ENCODE measurements at regions not wholly inside any gene's neighbourhood (a gene's known extent, or its start where the extent isn't known, plus 50 kb on each side); places are given as distances from the start of the nearest gene placed in this dataset.

GRCh38 chr1:239178961-239179360 lies 207.4 kb upstream of the CHRM3 start:
- Histone ChIP-seq H3K4ac (ENCODE audit: low read depth, low read length) (no peak overlapping the region), H3K56ac (ENCODE audit: insufficient read length, low read depth, low read length) (no peak overlapping the region), H2BK120ac (ENCODE audit: low read depth, low read length, poor library complexity, severe bottlenecking) (no peak overlapping the region), H3K27me3 (ENCODE audit: insufficient read depth, low read length) (no peaks in the 10 kb centered on the region), H4K8ac (replicated peaks; ENCODE audit: insufficient read length, low read depth, low read length) (no peak overlapping the region), H3K14ac (ENCODE audit: insufficient read depth, low read length) (no peak overlapping the region), H2AFZ (ENCODE audit: low read length) (no peak overlapping the region), H3T11ph (ENCODE audit: low read length) (no peak overlapping the region), H2BK5ac (ENCODE audit: insufficient read length, low read length) (no peak overlapping the region), H2AK5ac (ENCODE audit: insufficient read length, low read length) (no peak overlapping the region), H2BK12ac (ENCODE audit: insufficient read length, low read depth, low read length) (no peak overlapping the region), H3K4me2 (ENCODE audit: insufficient read depth, insufficient read length, low read length) (no peak overlapping the region), H3K23ac (ENCODE audit: insufficient read length, low read depth, low read length) (no peak overlapping the region), H3K27ac (ENCODE audit: insufficient read length, low read depth, low read length) (no peak overlapping the region), H2BK15ac (ENCODE audit: low read depth, low read length) (no peak overlapping the region), H3K79me2 (ENCODE audit: insufficient read depth, low read length) (no peaks in the 10 kb centered on the region), H4K91ac (ENCODE audit: insufficient read length, low read depth, low read length) (no peak overlapping the region), H4K5ac (ENCODE audit: insufficient read length, low read depth, low read length) (no peak overlapping the region), H3K9me3 (ENCODE audit: control insufficient read depth, low read depth, low read length) (no peaks in the 10 kb centered on the region), H3K23me2 (ENCODE audit: insufficient read length, low read depth, low read length, poor library complexity, severe bottlenecking) (no peaks in the 10 kb centered on the region), H3K18ac (ENCODE audit: insufficient read length, low read depth, low read length) (no peak overlapping the region), H3K4me1 (ENCODE audit: insufficient read depth, low read length) (no peaks in the 10 kb centered on the region), H4K20me1 (ENCODE audit: control insufficient read depth, insufficient read depth, insufficient read length) (no peaks in the 10 kb centered on the region), H2BK20ac (ENCODE audit: low read depth, low read length, poor library complexity, severe bottlenecking) (no peak overlapping the region), H3K79me1 (ENCODE audit: insufficient read depth, low read depth, low read length, poor library complexity, severe bottlenecking) (no peaks in the 10 kb centered on the region), H3K9ac (ENCODE audit: extremely low read depth, insufficient read length, low read length) (no peak overlapping the region)
- DNase-seq, result no peak
- 0 out of 4 replicates have a peak, but pooled peaks cover 2 to 5% of the 10 kb centered on the region in 2 experiments for H3K4me1 Mint-ChIP-seq
- no peaks in the 10 kb centered on the region; a peak in 1 of 5 replicates for H3K9me3 Mint-ChIP-seq
- TF ChIP-seq CTCF (conservative IDR thresholded peaks at IDR 0.05), result no peak
- no peak overlapping the region for H3K27ac Mint-ChIP-seq
- peaks cover 0 to 7% (median 0%) of the 10 kb centered on the region in 3 experiments; a peak in 2 of 7 replicates for H3K36me3 Mint-ChIP-seq (ENCODE audit: insufficient read depth in 1 of 3, low read depth in 3 of 3)
- WGBS (ENCODE audit: extremely low coverage, insufficient read length, low lambda C conversion rate), result no CpG with 5 or more reads among the region's 3 CpGs
- no peaks in the 10 kb centered on the region for H3K27me3 Mint-ChIP-seq (ENCODE audit: low read depth)
- no peak overlapping the region for H3K4me3 Mint-ChIP-seq
